Stimulated activated CD4-positive, alpha-beta T cell treated with anti-CD3 and anti-CD28 coated beads, Interleukin-1b, Interleukin-23, amount 100 ng/mL, for 24 hours (primary cell): ENCODE measurements at regions not wholly inside any gene's neighbourhood (a gene's known extent, or its start where the extent isn't known, plus 50 kb on each side); places are given as distances from the start of the nearest gene placed in this dataset.
A peak's percentile ranks its signal among the peaks of the same experiment; 100 is the strongest.

Experiments used
- DNase-seq, 4 experiments: peaks; one replicate each; pipeline ENCODE4 v3.0.0-alpha.2; 2020; ENCODE audit warnings: low read depth in 4 of 4, low spot score in 1 of 4

DNA sequence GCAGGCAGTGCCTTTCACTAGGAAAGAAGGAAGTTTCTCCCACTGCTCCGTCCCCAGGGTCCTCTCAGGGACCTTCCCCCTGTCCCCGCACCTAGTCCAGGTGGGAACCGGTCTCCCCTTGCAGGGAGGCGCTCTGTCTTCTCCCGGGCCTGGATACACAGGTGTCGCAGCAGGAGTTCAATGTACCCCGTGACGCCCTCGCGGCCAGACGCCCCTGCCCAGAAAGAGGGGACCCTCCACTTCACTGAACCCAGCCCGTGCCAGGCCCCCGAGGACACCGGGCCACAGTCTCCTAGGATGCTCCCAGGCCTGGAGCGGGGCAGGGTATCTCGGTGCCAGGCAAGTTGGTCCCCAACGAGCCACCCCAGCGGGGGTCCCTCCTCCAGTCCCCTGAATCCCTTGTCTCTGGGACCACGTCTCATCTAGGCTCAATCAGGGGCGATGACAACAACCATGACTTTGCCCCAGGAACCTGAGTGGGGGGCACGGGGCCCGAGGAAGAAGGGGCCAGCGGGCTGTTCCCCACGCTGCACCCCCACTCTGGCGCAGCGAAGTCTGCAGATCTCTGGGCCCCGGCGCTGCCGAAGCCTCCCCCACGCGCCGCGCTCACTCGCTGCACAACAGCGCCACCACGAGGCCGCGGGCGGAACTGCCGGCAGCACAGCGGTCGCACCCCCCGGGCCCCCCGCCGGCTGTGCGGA lies 103.0 kb downstream of the EDN3 start:
- peak; percentile 55 to 72 (median 58) for DNase-seq

DNA sequence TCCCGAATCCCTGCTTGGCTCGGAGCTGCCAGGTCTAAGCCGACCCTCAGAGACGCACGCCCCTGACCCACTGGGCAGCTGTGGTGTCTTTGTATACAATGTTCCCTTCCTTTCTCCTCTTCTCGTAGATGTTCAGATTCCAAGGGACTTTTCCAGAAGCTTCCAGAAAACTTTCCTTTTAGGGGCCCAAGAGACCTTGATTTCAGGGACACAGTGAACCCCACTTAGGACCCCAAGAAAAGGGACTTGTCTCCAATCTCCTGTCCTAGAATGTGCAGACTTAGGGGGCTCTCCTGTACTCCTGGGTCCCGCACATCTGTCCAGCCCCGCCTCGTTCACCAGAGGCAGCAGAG lies 103.5 kb downstream of the EDN3 start:
- DNase-seq = no peak

GRCh38 chr20:59404749-59405148 lies 104.3 kb downstream of the EDN3 start:
- DNase-seq = no peak

DNA sequence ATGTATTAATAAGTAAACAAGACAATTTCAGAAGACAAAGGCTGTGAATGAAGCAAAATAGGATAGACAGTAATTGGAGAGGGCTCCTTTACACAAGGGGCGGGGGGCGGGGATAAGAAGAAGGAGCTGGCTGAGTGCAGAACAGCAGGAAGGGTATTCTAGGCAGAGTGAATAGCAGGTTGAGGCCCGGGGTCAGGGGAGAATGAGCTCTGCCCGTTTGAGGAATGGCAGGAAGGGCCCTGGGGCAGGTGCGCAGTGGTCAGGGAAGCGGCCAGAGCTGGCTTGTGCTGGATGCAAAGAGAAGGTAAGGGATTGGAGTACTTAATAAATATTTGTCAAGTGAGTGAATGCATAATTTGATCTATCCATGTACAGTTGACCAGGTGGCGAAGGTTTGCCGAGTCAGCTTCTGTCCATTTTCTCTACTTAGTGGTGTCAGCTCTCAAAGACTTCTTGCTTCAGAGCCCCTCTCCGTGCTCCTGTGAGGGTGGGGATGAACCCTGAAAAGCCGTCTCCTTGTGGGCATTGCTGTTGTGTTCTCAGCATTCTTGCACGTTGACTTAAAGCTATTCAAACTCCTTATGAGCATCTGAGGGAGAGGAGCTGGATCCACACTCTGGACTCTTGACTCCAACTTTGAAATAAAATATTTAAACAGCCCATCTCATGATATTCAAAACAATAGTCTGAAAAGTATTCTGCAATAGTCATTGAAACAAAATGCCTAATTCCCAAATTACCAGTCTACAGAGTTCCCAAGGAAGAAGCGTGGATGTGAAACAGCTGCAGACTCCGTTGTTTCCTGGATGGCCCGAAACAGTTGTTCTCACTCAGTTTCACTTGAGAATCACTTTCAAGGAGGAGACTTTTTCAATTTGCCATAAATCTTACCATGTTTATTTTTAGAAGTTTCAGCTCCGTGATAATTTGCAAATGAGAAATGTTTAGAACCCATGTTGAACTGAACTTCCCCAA lies 105.1 kb downstream of the EDN3 start:
- DNase-seq = no peak

GRCh38 chr20:59406446-59406845 lies 106.0 kb downstream of the EDN3 start:
- DNase-seq = no peak

GRCh38 chr20:59411170-59411569 lies 110.8 kb downstream of the EDN3 start:
- DNase-seq = no peak

GRCh38 chr20:59411589-59411988 lies 111.2 kb downstream of the EDN3 start:
- no peak for DNase-seq

GRCh38 chr20:59412181-59412580 lies 111.8 kb downstream of the EDN3 start:
- DNase-seq = no peak

GRCh38 chr20:59412875-59413284 lies 112.5 kb downstream of the EDN3 start:
- DNase-seq = no peak

- no peak for DNase-seq
These were observed 113.0 kb downstream of the EDN3 start for GRCh38 chr20:59413326-59413865.

- no peak for DNase-seq
These were observed 114.7 kb downstream of the EDN3 start for GRCh38 chr20:59414936-59415623.

DNA sequence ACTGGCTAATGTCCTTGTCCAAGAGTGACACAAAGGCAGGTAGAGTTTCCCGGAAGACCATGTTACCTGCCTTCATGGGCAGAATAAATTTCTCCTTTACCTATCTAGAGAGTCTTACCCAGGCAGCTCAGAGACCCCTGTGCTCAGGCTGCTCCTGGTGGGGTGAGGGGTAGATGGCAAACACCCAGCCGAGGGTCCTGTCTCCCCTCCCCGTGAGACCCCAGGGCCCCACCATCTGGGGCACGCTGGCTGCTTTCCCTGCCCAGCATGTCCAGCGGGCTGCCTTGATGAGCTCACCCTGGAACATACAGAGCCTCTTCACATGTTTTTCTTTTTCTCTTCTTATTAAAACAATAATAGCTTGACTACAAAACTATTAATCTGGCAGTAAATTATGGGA lies 116.5 kb downstream of the EDN3 start:
- no peak for DNase-seq

DNA sequence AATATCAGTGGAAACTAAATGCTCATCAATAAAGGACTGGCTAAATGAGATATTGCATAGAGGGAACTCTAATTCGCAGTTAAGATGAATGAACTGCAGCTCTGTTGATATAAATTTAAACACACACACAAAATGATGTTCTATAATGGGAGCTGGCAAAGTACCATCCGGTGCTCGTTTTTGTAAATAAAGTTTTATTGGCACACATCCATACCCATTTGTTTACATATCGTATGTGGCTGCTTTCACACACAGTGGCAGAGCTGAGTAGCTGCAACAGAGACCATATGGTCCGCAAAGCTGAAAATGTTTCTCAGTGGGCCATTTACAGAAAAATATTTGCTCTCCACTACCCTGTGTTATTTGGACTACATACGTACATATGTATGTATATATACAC lies 120.7 kb downstream of the EDN3 start:
- DNase-seq = no peak

DNA sequence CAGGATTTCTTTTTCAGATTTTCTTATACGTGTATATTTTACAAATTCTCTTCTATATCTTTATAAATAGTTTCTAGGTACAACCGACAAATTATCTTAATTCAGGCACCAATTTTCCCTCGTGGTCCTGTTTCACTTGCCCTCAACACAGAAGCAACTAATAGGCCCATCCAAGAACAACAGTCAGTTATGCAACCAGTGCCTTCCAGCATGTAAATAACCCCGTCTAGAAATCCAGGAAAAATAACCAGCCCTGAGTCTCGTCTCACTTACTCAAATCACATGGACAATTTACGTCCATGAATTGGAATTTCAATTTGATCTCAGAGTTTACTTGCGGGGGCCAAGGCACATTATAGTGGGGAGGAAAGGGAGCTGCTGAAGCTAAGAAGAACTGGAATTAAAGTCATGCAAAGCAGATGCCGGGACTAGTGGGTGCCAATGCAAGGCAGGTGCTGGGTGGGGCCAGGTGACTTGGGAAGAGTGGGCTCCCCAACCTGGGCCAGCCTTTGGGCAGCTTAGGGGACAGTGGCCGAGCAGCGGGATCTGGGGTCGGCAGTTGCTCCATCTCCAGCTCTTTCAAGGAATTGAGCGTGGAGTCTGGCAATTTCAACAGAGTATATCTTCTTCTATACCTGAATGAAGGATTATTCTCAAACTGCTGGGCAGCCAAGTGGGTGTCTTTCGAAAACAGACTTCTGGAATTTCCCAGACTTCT lies 121.7 kb downstream of the EDN3 start:
- DNase-seq = no peak

GRCh38 chr20:59422872-59423544 lies 122.6 kb downstream of the EDN3 start:
- DNase-seq = no peak

GRCh38 chr20:59424976-59425375 lies 124.6 kb downstream of the EDN3 start:
- no peak for DNase-seq

GRCh38 chr20:59425572-59425971 lies 125.2 kb downstream of the EDN3 start:
- DNase-seq = no peak

GRCh38 chr20:59428006-59428405 lies 127.6 kb downstream of the EDN3 start:
- DNase-seq = no peak

DNA sequence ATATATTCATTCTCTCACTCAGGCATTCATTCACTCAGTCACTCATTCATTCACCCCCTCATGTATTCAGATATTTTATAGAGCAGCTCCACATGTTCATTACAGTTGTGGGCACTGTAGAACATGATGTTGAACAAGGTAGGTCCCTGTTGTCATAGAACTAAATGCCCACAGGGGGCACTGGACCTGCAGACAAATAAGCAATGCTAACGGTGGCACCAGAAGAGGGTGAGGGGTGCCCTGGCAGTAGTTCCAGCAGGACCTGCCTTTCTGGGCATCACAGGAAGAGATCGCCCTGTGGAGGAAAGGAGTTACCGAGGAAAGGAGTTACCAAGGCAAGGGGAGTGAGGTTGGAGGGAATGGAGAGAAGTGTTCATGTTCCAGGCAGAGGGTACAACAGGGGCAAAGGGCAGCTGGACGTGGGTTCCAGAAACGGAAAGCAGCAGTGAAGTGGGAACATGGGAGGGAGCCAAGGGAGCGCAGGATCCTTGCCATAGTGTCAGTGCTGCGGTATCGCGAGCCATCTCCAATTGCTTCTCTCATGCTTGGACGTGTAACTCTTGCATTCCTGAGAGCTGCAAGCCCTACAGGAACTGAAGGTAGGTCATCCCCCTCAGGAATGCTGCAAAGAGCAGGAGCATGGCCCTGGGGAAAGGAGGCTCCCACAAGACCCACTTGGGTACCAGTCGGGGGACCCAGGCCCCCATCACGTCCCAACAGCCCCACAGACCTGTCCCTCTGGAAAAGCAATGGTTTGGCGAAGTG lies 128.2 kb downstream of the EDN3 start:
- DNase-seq = no peak

DNA sequence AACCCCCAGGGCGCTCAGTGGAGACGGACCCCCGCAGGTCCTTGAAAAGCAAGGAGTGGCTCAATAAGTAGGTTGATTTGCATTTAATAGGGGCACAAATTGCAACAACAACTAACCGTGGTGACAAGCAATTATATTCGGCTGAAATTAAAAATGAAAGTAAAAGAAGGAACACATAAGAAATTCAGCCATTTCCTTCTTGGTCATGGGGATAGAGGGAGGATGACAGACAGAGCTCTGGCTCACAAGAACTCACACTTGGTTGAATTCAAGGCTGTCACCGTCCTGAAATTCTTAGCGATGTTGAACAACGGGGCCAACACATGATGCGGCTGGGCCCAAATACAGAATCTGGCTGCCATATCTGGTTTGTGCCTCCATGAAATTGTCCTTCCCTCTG lies 129.0 kb downstream of the EDN3 start:
- no peak for DNase-seq
